ENCODE measurements at regions not wholly inside any gene's neighbourhood (a gene's known extent, or its start where the extent isn't known, plus 50 kb on each side); places are given as distances from the start of the nearest gene placed in this dataset.
"Not testable (repeated sequence)": the region's sequence is repeated elsewhere in the genome, so short reads cannot be mapped to it uniquely, and the experiment has no call there.

DNA sequence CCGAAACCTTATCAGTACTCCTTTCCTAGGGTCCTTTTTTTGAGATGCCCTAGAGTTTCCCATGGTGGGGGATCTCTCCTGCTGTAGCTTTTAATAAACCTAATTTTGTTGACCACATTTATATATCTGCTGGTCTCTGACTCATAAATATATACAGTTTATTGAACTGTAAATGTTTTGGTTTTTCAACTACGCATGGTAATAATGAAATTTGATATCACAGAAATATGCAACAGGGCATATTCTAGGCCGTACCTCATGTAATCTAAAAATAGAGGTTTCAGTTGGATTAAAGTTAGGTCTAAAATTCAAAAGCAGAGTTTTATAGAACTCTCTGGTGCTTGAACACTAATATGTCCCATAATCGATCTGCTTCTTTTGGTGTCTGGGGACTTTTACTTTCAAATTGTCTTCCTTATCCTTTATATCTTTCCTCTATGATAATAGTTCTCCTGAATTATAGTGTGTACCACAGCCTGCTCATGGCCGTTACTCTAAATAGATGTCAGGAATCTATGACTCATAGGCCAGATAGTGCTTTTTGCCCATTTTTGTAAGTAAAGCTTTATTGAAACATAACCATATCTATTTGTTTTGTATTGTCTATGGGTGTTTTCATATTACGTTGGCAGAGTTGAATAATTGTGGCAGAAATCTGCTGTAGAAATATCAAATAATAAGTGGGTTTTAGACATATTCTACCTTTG is 324.8 kb upstream of the PCDH9 start:
- DNase-seq (ENCODE audit: low read depth), result no peak

DNA sequence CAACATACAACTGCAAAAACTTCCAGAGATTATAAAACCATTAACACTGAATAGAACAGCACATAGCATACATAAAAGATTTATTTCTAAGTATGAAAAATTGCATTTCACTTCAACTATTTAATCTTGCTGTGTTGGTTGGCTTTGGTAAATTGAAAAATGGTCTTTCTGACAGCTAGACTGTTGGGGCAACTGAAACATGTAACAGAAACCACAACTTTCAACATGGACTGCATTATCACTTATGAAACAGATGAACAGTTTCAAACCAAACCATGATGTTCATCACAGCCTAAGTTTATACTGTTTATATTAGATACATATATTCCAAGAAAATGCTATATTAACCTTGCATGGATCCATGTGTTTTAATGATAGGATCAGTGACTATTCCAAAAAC is 324.1 kb upstream of the PCDH9 start:
- no peak for DNase-seq (ENCODE audit: low read depth)

DNA sequence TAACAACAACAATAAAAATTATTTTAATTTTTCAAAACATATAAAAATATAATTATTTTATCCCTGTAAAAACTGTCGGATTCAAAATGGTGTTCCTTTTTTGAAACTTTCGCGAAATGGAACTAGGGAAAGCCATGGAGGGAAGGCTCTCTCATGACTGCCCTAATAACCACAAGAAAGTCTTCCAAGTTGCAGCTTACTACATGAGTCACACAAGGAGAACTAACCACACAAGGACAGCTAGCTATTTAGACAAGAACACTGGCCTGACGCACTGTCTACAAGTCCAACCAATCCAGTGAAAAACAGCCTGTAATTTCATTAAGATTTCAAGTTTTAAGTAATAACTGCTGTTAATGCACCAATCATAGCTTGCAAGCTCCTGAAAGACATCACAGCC is 319.2 kb upstream of the PCDH9 start:
- DNase-seq (ENCODE audit: low read depth), result no peak

DNA sequence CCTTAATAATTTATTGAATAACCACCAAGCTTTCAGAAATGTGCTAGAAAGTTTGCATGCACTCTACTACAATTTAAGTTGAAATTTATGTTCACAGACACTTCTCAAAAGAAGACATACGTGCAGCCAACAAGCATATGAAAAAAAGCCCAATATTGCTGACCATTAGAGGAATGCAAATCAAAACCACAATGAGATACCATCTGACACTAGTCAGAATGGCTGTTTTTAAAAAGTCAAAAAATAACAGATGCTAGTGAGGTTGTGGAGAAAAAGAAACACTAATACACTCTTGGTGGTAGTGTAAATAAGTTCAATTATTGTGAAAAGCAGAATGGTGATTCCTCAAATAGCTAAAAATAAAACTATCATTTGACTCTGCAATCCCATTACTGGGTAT is 308.8 kb upstream of the PCDH9 start:
- no peak for DNase-seq (ENCODE audit: low read depth)

DNA sequence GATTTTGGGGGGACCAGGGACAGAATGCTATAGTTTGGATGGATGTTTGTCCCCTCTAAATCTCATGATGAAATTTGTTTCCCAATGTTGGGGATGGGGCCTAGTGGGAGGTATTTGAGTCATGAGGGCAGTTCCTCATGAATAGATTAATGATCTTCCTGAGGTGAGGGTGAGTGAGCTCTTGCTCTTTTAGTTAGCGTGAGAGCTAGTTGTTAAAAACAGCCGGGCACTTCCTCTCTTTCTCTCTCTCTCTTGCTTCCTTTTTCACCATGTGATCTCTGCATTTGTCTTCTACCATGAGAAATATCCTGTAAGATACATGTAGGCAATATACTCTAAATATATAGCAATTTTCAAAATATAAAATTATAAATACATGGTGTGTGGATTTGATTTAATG is 290.8 kb upstream of the PCDH9 start:
- no peak for DNase-seq (ENCODE audit: low read depth)

DNA sequence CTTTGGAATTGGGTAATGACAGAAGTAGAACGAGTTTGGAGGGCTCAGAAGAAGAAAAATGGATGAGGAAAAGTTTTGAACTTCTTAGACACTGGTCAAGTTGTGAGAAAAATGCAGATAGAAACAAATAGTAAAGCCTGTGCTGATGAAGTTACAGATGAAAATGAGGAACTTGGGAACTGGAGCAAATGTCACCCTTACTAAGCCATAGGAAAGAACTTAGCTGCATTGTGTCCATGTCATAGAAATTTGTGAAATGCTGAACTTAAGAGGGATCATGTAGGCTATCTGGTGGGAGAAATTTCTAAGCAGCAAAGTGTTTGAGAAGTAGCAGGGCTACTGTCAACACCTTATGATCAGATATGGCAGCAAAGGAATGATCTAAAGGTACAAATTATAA is 289.2 kb upstream of the PCDH9 start:
- DNase-seq (ENCODE audit: low read depth), result no peak

DNA sequence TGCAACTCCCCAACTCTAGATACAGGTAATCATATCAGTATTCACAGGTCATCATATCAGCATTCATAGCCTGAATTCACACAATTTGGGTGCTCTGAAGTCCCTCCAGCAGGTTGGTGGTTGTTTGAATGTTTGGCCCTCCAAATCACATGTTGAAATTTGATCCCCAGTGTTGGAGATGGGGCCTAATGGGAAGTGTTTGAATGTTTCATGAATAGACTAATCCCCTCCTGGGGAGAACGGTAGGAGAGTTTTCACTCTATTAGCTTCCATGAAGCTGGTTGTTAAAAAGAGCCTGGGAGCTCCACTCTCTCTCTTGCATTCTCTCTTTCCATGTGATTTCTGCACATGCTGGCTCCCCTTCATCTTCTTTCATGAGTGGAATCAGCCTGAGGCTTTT is 288.6 kb upstream of the PCDH9 start:
- no peak for DNase-seq (ENCODE audit: low read depth)

DNA sequence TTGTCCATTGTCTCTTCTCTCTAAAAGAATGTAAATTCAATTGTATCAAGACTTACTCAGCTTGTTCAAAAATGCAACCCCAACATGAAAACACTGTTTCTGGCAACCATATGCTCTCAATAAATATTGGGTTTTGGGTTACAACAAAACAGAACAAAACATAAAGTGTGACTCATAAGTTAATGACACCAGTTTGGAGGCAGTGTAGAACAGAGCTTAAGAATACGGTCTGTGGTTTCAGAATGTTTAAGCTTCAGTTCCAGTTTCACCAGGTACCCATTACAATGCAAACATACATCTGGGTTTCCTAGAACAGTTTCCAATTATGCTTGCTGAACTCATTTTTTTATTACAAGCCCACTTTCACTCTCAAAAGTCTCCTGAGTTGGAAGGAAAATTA is 285.8 kb upstream of the PCDH9 start:
- no peak for DNase-seq (ENCODE audit: low read depth)

DNA sequence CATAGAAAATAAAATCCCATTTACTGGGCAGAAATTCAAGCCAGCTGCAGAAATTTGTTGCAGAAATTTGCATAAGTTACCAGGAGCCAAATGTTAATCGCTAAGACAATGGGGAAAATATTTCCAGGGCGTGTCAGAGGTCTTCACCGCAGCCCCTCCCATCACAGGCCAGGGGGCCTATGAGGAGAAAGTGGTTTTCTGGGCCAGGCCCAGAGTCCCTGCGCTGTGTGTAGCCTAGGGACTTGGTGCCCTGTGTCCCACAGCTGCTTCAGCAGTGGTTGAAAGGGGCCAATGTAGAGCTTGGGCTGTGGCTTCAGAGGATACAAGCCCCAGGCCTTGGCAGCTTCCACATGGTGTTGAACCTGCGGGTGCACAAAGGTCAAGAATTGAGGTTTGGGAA is 278.9 kb upstream of the PCDH9 start:
- DNase-seq (ENCODE audit: low read depth), result no peak

DNA sequence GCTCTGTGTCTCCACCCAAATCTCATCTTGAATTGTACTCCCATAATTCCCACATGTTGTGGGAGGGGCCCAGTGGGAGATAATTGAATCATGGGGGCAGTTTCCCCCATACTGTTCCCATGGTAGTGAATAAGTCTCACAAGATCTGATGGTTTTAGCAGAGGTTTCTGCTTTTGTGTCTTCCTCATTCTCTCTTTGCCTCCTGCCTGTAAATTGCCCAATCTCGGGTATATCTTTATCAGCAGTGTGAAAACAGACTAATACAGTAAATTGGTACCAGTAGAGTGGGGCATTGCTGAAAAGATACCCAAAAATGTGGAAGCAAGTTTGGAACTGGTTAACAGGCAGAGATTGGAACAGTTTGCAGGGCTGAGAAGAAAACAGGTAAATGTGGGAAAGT is 278.1 kb upstream of the PCDH9 start:
- DNase-seq (ENCODE audit: low read depth), result not testable (repeated sequence)

DNA sequence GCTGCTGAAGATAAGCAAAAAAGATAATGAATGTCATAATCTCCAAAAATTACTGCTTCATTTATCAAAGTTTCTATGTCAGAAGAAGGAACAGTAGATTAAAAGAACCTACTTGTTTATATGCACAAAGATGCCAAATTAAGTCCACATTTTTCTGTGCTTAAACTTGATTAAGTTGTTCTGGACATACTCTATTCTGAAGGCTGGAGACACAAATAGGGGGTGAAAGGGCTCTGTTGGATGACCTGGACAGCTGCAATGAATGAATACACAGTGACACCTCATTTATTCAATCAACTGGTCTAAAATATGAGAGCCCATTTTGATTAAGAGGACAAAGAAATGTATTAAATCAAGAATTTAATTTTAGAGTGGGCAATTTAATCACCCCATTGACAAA is 276.3 kb upstream of the PCDH9 start:
- DNase-seq (ENCODE audit: low read depth), result no peak

DNA sequence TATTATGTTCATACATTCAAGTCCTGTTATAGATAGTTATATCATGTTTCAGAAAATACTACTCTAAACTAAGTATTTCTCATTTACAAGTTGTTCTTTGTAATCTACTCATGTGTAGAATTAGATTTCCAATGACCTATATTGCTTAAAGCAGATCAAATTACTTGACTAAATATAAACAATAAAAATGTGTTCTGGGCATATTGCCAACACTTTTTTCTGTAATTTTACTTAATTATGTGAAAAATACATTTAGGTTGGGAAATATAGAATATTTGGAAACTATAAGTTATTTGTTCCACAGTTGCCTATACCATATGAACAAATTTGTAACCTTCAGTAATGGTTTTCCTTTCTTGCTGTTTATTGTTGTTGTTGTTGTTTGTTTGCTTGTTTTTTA is 275.2 kb upstream of the PCDH9 start:
- DNase-seq (ENCODE audit: low read depth), result no peak

DNA sequence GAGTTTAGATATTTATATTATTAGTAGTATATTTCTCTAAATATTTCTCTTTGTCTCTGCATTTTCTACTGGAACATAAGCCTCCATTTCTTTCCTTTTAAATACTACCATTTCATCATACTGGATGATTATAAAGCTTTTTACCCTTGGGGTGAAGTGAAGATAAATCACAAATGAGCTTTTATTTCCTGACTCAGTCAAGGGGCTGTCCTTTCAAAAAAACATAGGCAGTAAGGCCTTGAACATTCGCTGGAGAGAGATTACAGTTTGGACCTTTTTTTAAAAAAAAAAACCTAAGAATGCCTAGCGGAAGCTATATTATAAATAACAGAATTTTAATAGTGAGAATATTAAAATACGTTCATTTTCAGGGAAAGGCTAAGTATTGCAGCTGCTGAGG is 268.8 kb upstream of the PCDH9 start:
- DNase-seq (ENCODE audit: low read depth), result no peak

DNA sequence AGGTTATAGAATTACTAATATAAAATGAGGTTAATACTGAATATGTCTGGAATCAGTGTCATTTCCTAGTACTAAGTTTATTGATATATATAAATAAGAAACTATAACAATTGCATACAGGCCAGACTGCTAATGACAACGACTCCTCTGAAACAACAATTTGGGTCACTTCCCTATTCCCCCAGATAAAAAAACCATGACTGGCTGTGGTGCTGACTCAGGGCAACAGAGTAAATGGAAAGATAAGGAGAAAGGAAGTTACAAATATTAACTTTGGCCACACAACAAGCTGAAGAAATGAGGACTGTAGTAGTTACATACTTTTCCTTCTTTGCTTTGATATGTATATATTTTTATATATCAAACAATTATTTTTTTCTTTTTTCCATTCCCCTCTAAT is 263.7 kb upstream of the PCDH9 start:
- DNase-seq (ENCODE audit: low read depth), result no peak

DNA sequence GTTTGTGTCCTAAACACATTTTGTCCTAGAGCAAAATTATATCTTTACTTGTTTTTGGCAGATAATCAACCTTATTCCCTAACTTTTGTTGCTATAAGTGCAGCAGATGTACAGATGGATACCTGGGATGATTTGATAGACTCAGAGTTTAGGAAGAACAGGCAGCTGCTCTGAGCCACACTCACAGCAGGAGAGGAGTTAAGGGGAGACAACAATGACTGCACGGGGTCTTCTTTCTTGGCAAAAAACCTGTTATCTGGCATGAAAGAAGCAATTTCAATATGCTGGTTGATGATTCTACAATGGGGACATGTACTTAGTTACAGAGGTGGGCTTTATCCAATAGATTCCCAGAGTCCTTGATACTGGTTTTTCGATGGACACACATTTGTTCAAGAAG is 258.9 kb upstream of the PCDH9 start:
- DNase-seq (ENCODE audit: low read depth), result no peak

DNA sequence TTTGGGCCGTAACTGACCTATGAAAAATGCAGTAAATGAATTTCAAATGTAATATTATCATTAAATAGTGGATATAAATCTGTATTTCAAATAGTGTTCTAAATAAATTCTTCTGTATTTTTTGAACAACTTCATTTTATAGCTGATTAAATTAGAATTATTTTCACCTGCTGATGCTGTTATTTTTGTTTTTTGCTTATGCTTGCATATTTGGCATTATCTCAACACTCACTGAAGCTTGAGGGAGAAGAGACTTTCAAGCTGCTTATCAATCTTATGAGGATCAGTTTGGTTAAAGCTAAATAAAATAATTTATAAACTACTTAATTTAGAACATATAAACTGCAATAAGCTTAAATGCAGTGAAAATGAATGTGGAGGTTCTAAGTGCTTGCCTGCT is 251.3 kb upstream of the PCDH9 start:
- no peak for DNase-seq (ENCODE audit: low read depth)

DNA sequence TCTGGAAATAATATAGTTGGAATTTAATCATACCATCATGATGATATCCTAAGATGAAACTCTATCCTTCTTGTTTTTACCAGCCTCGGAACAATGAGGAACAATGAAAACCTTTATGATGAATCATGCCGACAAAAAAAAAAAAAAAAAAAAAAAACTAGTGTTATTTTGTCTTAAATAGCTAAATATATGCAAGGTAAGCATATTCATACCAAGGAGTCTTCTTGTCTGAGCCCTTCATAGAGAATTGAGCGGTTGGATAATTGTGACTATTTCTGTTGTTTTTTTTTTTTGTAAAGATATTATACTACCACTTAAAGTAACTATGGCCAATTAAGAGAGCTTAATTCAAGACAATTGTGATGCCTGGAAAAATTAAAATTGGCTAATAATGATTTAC is 244.0 kb upstream of the PCDH9 start:
- DNase-seq (ENCODE audit: low read depth), result no peak

DNA sequence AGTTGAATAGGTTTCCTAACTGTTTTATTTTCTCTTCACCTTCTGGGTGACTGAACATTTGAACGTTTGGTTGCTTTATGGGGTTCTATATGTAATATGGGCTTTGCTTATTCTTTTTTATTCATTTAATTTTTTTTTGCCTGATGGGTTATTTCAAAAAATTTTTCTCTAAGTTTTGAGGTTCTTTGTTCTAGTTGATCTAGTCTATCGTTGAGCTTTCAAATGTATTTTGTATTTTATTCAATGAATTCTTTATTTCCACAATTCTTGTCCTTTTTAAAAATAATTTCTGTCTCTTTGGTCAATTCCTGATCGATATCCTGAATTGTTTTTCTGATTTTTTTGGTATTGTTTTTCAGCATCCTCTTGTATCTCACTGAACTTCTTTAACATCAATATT is 239.5 kb upstream of the PCDH9 start:
- no peak for DNase-seq (ENCODE audit: low read depth)

DNA sequence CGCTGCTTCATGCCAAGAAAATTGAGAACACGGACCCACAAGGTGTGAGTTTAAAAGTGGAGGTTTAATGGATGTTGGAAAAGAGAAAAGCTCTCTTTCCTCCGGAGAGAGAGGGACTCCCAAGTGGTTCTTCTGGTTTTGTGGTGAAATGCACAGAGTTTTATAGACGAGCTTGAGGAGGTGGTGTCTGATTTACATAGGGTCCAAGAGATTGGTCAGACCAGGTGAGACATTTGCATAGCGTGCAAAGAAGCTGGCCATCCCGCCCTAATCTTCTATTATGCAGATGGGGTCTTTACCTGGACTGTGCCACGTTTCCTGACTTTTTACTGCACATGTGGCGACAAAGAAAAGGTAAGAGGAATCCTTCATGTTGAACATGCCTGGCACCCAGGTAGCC is 236.4 kb upstream of the PCDH9 start:
- no peak for DNase-seq (ENCODE audit: low read depth)

DNA sequence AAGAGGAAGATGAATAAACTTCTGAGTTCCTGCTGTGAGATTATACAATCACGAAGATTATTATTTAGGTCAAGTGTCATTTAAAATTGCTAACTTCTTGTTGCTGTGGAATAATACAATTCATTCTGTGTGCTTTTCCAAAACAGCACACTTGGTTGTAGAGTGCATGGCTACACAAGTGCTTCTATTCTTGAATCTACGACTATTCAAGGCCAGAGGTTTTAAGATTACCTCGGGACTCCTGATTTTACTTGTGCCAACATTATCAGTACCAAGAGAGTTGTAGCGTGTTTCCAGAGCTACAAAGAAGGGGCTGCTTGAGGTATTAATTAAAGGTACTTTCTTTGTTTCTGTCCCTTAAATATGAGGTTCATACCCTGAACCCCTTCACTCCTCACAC is 234.0 kb upstream of the PCDH9 start:
- DNase-seq (ENCODE audit: low read depth), result no peak

DNA sequence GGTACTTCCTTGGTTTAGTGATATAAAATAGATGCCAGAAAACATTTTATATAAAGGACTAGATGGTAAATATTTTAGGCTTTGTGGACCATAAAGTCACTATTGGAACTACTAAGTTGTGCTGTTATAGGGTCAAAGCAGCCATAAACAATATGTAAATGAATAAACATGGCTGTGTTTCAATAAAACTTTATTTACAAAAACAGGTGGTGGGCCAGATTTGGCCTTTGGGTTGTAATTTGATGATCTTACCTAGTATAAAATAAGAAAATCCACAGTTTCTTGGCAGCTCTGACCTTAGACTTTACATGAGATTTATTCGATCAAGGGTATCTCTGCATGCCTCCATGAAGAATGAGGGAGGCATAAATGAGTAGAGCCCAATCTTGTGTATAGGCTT is 232.0 kb upstream of the PCDH9 start:
- DNase-seq (ENCODE audit: low read depth), result no peak

DNA sequence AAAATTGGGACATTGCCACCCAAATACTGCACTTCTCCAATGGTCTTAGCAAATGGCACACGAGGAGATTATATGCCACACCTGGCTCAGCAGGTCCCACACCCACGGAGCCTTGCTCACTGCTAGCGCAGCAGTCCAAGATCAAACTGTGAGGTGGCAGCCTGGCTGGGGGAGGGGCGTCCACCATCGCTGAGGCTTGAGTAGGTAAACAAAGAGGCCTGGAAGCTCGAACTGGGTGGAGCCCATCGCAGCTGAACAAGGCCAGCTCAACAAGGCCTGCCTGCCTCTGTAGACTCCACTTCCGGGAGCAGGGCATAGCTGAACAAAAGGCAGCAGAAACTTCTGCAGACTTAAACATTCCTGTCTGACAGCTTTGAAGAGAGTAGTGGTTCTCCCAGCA is 222.4 kb upstream of the PCDH9 start:
- not testable (repeated sequence) for DNase-seq (ENCODE audit: low read depth)

DNA sequence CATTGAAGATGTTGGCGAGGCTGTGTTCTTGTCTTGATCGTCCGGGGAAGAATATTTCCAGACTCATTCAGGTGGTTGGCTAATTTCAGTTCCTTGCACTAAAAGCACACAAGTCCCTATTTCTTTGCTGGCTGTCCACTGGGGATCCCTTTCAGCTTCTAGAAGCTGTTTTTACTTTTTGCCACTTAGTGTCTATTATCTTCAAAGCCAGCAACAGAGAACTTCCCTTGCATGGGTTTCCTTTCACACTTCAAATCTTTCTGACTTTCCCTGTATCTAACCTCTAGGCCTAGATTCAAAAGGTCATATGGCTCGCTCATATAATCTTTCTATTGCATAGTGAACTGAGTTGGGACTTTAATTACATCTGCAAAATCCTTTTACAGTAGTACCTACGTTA is 215.3 kb upstream of the PCDH9 start:
- DNase-seq (ENCODE audit: low read depth), result no peak

DNA sequence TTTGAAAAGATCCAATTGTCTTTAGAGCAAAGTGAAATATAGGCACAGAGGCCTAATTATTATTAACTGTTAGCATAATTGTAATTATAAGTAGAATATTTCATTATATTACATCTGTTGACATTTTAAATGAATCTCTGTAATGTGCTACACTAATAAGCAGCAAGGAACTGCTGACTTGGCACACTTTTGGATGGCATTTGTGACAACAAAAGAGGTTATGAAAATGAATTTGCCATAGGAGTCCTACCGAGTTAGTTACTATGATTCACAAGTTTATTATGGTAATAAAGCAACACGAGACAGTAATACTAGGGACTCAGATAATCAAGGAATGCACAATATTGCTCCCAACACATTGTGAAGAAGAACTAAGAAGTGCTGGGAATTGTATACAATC is 213.8 kb upstream of the PCDH9 start:
- no peak for DNase-seq (ENCODE audit: low read depth)

Measured in GM04503 (cell line).